HUES6 (cell line): ENCODE measurements at regions not wholly inside any gene's neighbourhood (a gene's known extent, or its start where the extent isn't known, plus 50 kb on each side); places are given as distances from the start of the nearest gene placed in this dataset.
A peak's percentile ranks its signal among the peaks of the same experiment; 100 is the strongest.
"Not testable (repeated sequence)": the region's sequence is repeated elsewhere in the genome, so short reads cannot be mapped to it uniquely, and the experiment has no call there.

Experiments used
- H3K27ac ChIP-seq: 2 replicates; pipeline ENCODE4 v1.7.0; 2013; ENCODE audit warnings: low read depth, mild to moderate bottlenecking, low read length, inconsistent platforms
- H3K27me3 ChIP-seq: 2 replicates; pipeline ENCODE4 v1.6.1; 2013; ENCODE audit warnings: low read length; ENCODE audit not compliant: control insufficient read depth, insufficient read depth
- H3K36me3 ChIP-seq: 2 replicates; pipeline ENCODE4 v1.6.1; 2013; ENCODE audit warnings: low read length; ENCODE audit not compliant: control insufficient read depth, insufficient read depth
- H3K4me1 ChIP-seq: 2 replicates; pipeline ENCODE4 v1.6.1; 2013; ENCODE audit warnings: low read length; ENCODE audit not compliant: control insufficient read depth, insufficient read depth
- H3K4me3 ChIP-seq: 2 replicates; pipeline ENCODE4 v1.5.1; 2013; ENCODE audit warnings: low read depth, low read length
- H3K9ac ChIP-seq: one replicate; pipeline ENCODE4 v1.6.1; 2013; ENCODE audit warnings: mild to moderate bottlenecking, low read length
- H3K9me3 ChIP-seq: 2 replicates; pipeline ENCODE4 v1.6.1; 2013; ENCODE audit warnings: low read depth, low read length; ENCODE audit not compliant: control insufficient read depth, insufficient read depth

GRCh38 chr2:241961454-241961853, 91.9 kb downstream of the RTP5 start:
- H3K4me1 ChIP-seq, result peaks cover 9% of the 10 kb centered on the region; the same call in 1 of the 2 replicates
- H3K4me3 ChIP-seq, result no peak overlapping the region
- H3K36me3 ChIP-seq, result no peaks in the 10 kb centered on the region
- H3K9me3 ChIP-seq, result no peaks in the 10 kb centered on the region
- H3K27me3 ChIP-seq, result no peaks in the 10 kb centered on the region
- no peak overlapping the region for H3K27ac ChIP-seq
- H3K9ac ChIP-seq, result no peak overlapping the region

GRCh38 chr2:241964133-241964532, 94.6 kb downstream of the RTP5 start:
- no peaks in the 10 kb centered on the region for H3K27me3 ChIP-seq
- H3K9ac ChIP-seq, result no peak overlapping the region
- H3K4me1 ChIP-seq, result peaks cover 9% of the 10 kb centered on the region; the same call in 1 of the 2 replicates
- H3K36me3 ChIP-seq, result no peaks in the 10 kb centered on the region
- H3K27ac ChIP-seq, result no peak overlapping the region
- peaks cover under 1% of the 10 kb centered on the region; the same call in 1 of the 2 replicates for H3K9me3 ChIP-seq
- H3K4me3 ChIP-seq, result no peak overlapping the region

GRCh38 chr2:241965931-241966412, 96.4 kb downstream of the RTP5 start:
- H3K4me1 ChIP-seq, result peaks cover 9% of the 10 kb centered on the region; the same call in 1 of the 2 replicates
- H3K27me3 ChIP-seq, result no peaks in the 10 kb centered on the region
- no peak overlapping the region for H3K27ac ChIP-seq
- no peak overlapping the region for H3K4me3 ChIP-seq
- H3K9ac ChIP-seq, result peak overlapping the region; percentile 49
- H3K36me3 ChIP-seq, result no peaks in the 10 kb centered on the region
- H3K9me3 ChIP-seq, result peaks cover 4% of the 10 kb centered on the region; the same call in 1 of the 2 replicates

GRCh38 chr2:241966647-241967466, 97.3 kb downstream of the RTP5 start:
- Histone ChIP-seq H3K9ac (no peak overlapping the region), H3K4me3 (no peak overlapping the region), H3K27ac (no peak overlapping the region), H3K4me1 (peaks cover 9% of the 10 kb centered on the region; the same call in 1 of the 2 replicates), H3K9me3 (peaks cover 4% of the 10 kb centered on the region; the same call in 1 of the 2 replicates), H3K27me3 (no peaks in the 10 kb centered on the region), H3K36me3 (no peaks in the 10 kb centered on the region)

GRCh38 chr2:241967467-241968144, 98.1 kb downstream of the RTP5 start:
- no peaks in the 10 kb centered on the region for H3K36me3 ChIP-seq

GRCh38 chr2:241968417-241968816, 98.9 kb downstream of the RTP5 start:
- Histone ChIP-seq H3K27ac (no peak overlapping the region), H3K36me3 (no peaks in the 10 kb centered on the region), H3K4me3 (no peak overlapping the region), H3K27me3 (no peaks in the 10 kb centered on the region), H3K4me1 (peaks cover 9% of the 10 kb centered on the region; the same call in 1 of the 2 replicates), H3K9me3 (peaks cover 4% of the 10 kb centered on the region; the same call in 1 of the 2 replicates), H3K9ac (no peak overlapping the region)

More at GRCh38 chr2:241967467-241968144, 98.1 kb downstream of the RTP5 start:
- peaks cover 4% of the 10 kb centered on the region; the same call in 1 of the 2 replicates for H3K9me3 ChIP-seq
- no peaks in the 10 kb centered on the region for H3K27me3 ChIP-seq
- no peak overlapping the region for H3K4me3 ChIP-seq
- H3K27ac ChIP-seq, result no peak overlapping the region
- no peak overlapping the region for H3K9ac ChIP-seq
- H3K4me1 ChIP-seq, result peaks cover 9% of the 10 kb centered on the region; the same call in 1 of the 2 replicates

- H3K4me1 ChIP-seq, H3K27ac ChIP-seq, H3K9ac ChIP-seq, H3K27me3 ChIP-seq, H3K4me3 ChIP-seq, H3K9me3 ChIP-seq, H3K36me3 ChIP-seq: not testable (repeated sequence)
Observed at GRCh38 chr2:241969182-241969581, 99.7 kb downstream of the RTP5 start.

- H3K9me3 ChIP-seq, result peaks cover 4% of the 10 kb centered on the region; the same call in 1 of the 2 replicates
- H3K27me3 ChIP-seq, result no peaks in the 10 kb centered on the region
- H3K36me3 ChIP-seq, result no peaks in the 10 kb centered on the region; the same call in 1 of the 2 replicates
- H3K27ac ChIP-seq, result no peak overlapping the region
- H3K4me1 ChIP-seq, result peaks cover 7% of the 10 kb centered on the region; the same call in 1 of the 2 replicates
- no peak overlapping the region for H3K4me3 ChIP-seq
- H3K9ac ChIP-seq, result no peak overlapping the region
Observed at GRCh38 chr2:241970716-241971115, 101.2 kb downstream of the RTP5 start.

GRCh38 chr2:241974096-241974495, 104.6 kb downstream of the RTP5 start:
- no peak overlapping the region for H3K27ac ChIP-seq
- no peak overlapping the region for H3K4me3 ChIP-seq
- no peak overlapping the region for H3K9ac ChIP-seq
- H3K36me3 ChIP-seq, result no peaks in the 10 kb centered on the region; the same call in 1 of the 2 replicates
- no peaks in the 10 kb centered on the region for H3K4me1 ChIP-seq
- H3K27me3 ChIP-seq, result no peaks in the 10 kb centered on the region
- peaks cover 4% of the 10 kb centered on the region; the same call in 1 of the 2 replicates for H3K9me3 ChIP-seq

- no peaks in the 10 kb centered on the region; the same call in 1 of the 2 replicates for H3K9me3 ChIP-seq
- H3K4me3 ChIP-seq, result no peak overlapping the region
- H3K4me1 ChIP-seq, result no peaks in the 10 kb centered on the region
- no peak overlapping the region for H3K9ac ChIP-seq
- H3K27ac ChIP-seq, result no peak overlapping the region
- no peaks in the 10 kb centered on the region for H3K27me3 ChIP-seq
- no peaks in the 10 kb centered on the region; the same call in 1 of the 2 replicates for H3K36me3 ChIP-seq
Observed at GRCh38 chr2:241974851-241975592, 105.5 kb downstream of the RTP5 start.
